HG03520 (cell line): ENCODE measurements at regions not wholly inside any gene's neighbourhood (a gene's known extent, or its start where the extent isn't known, plus 50 kb on each side); places are given as distances from the start of the nearest gene placed in this dataset.

Source experiments
- ATAC-seq: cut with Tn5 transposase; IDR thresholded peaks from one replicate; pipeline ENCODE4 v1.9.1; 2021; ENCODE audit warnings: mild to moderate bottlenecking, moderate library complexity; ENCODE audit not compliant: unreplicated experiment

DNA sequence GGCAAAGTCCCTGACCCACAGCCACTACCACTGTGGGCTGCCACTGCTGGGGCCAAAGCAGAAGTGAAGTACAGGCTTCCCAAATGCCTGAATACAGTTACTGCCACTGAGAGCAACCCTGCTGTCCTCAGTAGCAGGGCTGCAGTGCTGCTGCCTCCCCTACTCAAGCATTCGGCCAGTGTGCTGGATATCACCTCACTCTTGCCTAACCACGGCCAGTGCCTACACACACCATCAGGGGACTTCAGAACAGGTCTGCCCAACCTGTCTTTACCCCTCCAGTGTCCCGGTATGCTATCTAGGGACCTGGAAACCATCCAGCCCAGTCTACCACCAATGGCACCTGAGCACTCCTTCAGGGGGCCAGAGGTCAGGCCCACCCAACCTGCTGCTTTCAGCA is 261.5 kb upstream of the COL8A1 start:
- no peak for ATAC-seq

- no peak for ATAC-seq
Observed at GRCh38 chr3:99373846-99374210, 264.6 kb upstream of the COL8A1 start.

DNA sequence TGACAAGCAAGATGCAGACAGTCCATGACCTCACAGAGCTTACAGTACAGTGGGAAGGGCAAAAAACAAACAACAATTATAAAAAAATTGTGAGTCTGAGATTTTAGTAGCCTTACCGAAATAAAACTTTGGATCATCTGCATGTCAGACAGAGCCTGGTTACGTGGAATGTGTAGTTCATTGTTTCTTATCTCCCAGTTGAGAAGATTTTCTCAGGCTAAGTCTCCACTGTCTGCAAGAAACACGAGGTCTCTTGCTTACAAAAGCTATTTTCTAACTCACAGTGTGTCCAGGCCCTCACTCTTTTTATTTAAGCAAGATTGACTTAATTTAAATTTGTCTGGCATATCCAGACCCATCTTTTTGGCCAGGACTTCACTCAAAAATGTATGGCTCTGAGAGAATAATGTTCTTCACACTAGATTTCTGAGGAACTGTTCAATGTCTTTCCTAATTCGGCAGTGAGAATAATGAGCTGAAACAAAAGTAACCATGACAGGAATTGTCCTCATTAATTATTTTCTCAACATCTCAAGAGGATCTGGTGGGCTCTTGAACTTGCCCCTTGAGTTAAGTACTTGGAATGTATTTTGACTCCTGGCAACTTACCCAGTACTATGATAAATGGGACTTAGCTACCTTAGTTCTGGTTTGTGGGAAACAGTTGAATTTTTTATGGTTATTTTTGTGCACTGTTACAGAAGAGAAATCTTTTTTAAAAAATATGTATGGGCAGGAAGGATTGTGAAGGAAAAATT is 265.1 kb upstream of the COL8A1 start:
- ATAC-seq = no peak

DNA sequence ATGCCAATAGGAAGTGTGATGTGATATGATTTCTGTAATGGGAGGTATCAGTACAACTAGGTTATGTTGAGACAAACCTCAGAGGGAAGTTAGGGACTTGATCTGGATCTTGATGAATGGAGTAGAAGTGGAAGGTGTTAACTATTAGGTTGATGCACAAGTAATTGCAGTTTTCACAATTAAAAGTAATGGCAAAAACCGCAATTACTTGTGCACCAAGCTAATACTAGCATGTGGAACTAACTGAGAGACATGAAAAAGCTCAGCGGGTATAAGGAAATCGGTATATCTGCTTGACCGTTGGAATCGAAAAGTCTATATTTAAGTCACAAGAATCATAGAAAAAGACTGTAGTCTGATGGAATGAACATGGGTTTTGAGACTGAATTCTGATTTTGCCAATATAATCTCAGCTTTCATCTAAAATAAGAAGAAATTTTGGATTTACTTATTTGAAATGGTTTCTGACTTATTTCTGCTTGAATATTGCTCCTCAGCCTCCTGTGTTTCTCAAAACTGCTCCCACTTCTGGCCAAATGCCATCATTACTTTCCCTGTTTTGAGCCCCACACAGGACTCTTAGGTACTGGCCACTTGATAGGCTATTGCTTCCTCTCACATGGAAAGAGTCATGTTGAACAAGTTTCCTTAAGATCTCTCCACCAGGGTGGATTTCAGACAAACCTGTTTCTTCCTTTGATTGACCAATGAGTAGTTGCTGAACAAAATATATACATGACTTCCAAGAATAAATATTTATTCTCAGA is 271.5 kb upstream of the COL8A1 start:
- no peak for ATAC-seq

DNA sequence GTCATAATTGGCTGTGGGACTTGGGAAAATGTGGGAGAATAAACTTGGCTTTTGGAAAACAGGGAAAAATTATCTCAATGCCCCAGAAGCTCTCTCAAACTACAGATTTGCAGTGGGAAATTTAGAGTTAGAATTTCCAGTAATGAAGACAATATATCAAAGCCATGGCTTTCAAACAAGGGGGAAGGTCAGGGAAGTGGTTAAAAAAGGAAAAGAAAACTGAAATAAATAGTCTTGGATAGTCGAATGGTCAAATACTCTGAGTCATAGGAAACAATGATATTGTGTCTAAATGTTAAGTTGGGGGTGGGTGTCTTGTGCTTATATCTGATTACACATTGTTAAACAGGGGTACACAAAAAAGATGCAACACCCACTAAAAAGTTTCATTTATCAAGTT is 272.4 kb upstream of the COL8A1 start:
- no peak for ATAC-seq

GRCh38 chr3:99365396-99365795 is 273.0 kb upstream of the COL8A1 start:
- ATAC-seq = no peak

- no peak for ATAC-seq
Observed at GRCh38 chr3:99357131-99357530, 281.3 kb upstream of the COL8A1 start.

GRCh38 chr3:99356696-99357095 is 281.7 kb upstream of the COL8A1 start:
- no peak for ATAC-seq

GRCh38 chr3:99355465-99355864 is 282.9 kb upstream of the COL8A1 start:
- ATAC-seq = no peak

- ATAC-seq = no peak
Observed at GRCh38 chr3:99352811-99353210, 285.6 kb upstream of the COL8A1 start.

DNA sequence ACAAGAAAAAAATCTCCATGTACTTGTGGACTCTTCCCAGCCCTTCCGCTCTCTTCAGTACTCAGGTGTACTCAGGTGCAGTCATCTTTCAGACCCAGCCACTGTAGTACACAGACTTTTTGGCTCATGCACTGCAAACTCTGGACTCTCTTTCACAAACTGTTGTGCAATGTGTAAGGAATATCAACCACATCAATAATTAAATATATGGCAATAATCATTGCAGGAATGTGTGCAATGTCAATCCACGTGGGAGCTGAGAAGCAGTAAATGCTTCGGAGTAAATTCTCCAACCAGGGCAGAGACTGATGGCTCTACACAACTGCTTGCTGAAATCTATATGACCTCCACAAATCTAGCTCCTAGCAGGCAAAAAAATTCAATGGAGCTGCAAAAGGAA is 287.3 kb upstream of the COL8A1 start:
- no peak for ATAC-seq

DNA sequence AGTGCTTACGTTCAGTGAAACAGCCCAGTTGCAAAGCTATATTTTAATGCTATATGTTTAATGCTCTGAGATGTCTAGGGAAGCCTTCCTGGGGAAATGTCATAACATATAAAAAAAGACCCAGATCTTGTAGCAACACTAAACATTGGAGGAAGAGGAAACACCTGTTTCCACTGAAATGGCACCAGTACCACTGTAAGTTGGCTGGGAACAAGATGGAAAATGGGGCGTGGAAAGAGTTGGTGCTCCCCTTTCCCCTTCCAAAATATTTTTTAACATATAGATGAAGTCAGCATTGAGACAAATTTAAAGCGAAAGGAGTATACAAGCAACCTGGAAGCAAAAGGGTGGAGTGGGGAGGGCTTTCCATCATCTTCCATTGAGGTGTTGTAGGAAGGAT is 289.9 kb upstream of the COL8A1 start:
- no peak for ATAC-seq

DNA sequence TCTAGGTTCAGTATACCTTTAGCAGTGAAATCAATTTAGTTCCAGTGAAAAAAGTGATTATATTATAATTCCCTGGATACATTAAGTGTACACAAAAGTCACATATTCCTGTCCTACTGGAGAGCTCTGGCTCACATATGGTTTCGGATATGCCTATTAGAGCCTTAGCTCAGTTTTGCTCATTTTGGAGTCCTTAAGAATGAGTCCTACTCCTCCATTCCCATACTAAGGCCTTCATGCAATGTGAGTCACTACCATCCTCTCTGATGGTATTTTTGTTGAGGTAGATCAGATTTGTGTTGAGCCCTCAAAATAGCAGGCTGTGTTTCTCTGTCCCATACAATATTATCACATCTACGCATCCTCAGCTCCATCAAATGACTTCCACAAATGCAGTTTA is 294.2 kb upstream of the COL8A1 start:
- no peak for ATAC-seq

- ATAC-seq = no peak
Observed at GRCh38 chr3:99342383-99342782, 296.0 kb upstream of the COL8A1 start.

- ATAC-seq = no peak
Observed at GRCh38 chr3:99339222-99339621, 299.2 kb upstream of the COL8A1 start.

- no peak for ATAC-seq
Observed at GRCh38 chr3:99332718-99333117, 305.7 kb upstream of the COL8A1 start.

GRCh38 chr3:99332276-99332675 is 306.1 kb upstream of the COL8A1 start:
- ATAC-seq = no peak

- ATAC-seq = no peak
Observed at GRCh38 chr3:99330924-99331532, 307.4 kb upstream of the COL8A1 start.

DNA sequence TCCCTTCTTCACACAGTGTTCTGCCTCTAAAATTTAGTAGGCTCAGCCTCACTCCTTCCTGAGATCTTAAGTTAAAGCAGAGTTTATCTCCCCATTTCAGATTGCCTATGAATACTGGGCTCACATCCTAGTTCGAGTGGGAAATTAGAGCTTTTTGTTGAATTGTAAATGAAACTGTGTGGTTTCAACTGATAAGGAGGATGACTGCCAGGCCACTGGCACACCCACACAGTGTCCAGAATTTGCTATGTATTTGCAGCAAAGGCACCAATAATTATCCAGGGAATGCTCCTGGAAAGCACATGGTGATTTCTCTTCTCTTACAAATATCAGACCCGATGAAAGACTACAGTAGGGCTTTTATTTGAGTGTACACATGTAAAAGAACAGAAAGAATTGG is 308.1 kb upstream of the COL8A1 start:
- ATAC-seq = no peak

- ATAC-seq = no peak
Observed at GRCh38 chr3:99325402-99325801, 313.0 kb upstream of the COL8A1 start.

DNA sequence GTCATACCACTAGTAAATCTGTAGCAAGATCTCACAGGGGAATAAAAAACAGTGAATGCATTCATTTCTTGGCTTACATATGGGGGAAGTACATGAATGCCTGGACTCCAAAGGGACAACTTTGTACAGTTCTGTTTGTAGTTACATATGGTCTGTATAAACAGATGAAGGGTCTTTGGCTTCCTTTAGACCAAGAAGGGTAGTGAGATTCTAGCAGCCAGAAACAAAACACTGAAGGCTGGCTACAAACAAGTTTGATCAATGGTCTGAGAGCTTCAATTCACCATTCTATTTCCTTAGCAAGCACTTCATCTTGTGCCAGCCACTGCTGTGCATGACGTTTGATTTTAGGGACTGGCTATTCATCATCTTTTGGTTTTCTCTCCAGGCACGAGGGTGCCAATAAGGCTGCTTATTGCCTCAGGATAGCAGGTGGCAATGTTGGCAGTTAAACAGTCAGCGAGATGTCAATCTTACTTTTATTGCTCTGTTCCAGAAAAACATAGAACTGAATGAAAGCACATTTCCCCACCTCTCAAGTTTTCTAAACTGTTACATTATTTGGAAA is 313.7 kb upstream of the COL8A1 start:
- no peak for ATAC-seq

- ATAC-seq = no peak
Observed at GRCh38 chr3:99323940-99324339, 314.5 kb upstream of the COL8A1 start.
